HepG2 (cell line): ENCODE measurements at regions not wholly inside any gene's neighbourhood (a gene's known extent, or its start where the extent isn't known, plus 50 kb on each side); places are given as distances from the start of the nearest gene placed in this dataset.

Experiments
- ATAC-seq: fragments of 200-7000 bp; cut with Tn5 transposase; 3 replicates; pipeline ENCODE4 v1.9.1; 2020; ENCODE audit warnings: mild to moderate bottlenecking, moderate library complexity
- BruUV-seq: library from RNA; stranded (reverse); fragments of 400-500 nt; replicated peaks from 2 replicates; lab custom pipeline; 2021; lab: Mats Ljungman, UMichigan
- CTCF ChIA-PET: fragments of 300-600 bp; formaldehyde crosslinking; extraction: SDS; loops from one replicate; lab custom pipeline; 2021; ENCODE audit warnings: low total read pairs, inconsistent platforms, low intra/inter-chr PET ratio; lab: Yijun Ruan, JAX
- POLR2A ChIA-PET: fragments of 350-600 bp; sonication (Branson Sonifier 250); formaldehyde crosslinking; loops from one replicate; lab custom pipeline; 2020; ENCODE audit warnings: antibody characterized with exemption, inconsistent platforms; lab: Yijun Ruan, JAX
- DNase-seq: peaks from one replicate; pipeline ENCODE4 v3.0.0-alpha.2; 2015; ENCODE audit warnings: low spot score
- FAIRE-seq: peaks from 3 replicates; lab custom pipeline; 2011; peaks lifted over from hg19 to GRCh38; lab: Jason Lieb, UNC
- H2AFZ ChIP-seq: one replicate; pipeline ENCODE4 v1.6.1; 2011; ENCODE audit warnings: low read length, inconsistent platforms
- H3K27ac ChIP-seq: fragments of 300-600 bp; 3 replicates; pipeline ENCODE4 v1.8.0; 2011; ENCODE audit warnings: mixed run types, mild to moderate bottlenecking, mixed read lengths, low read length, inconsistent platforms; ENCODE audit not compliant: insufficient read depth; ENCODE audit errors: extremely low read length
- H3K27me3 ChIP-seq, 2 experiments: fragments of 200-600 bp in 1 of 2; 2 replicates in 1 of 2; 3 replicates in 1 of 2; pipeline versions ENCODE4 v1.6.0 to v1.8.0; 2011; ENCODE audit warnings: low read length in 2 of 2, mild to moderate bottlenecking in 2 of 2, moderate library complexity in 2 of 2, inconsistent platforms in 1 of 2; ENCODE audit not compliant: insufficient read depth in 2 of 2, control insufficient read depth in 1 of 2
- H3K36me3 ChIP-seq, 2 experiments: fragments of 200-600 bp in 1 of 2; replicated peaks in 1 of 2; 2 replicates in 1 of 2; 3 replicates in 1 of 2; pipeline versions ENCODE4 v1.5.1 to v1.8.0; 2011; ENCODE audit warnings: low read length in 2 of 2, inconsistent platforms in 1 of 2; ENCODE audit not compliant: insufficient read depth in 2 of 2, control insufficient read depth in 1 of 2
- H3K4me1 ChIP-seq: 2 replicates; pipeline ENCODE4 v1.5.1; 2012; ENCODE audit warnings: low read length, inconsistent platforms; ENCODE audit not compliant: insufficient read depth
- H3K4me2 ChIP-seq: 2 replicates; pipeline ENCODE4 v1.6.0; 2011; ENCODE audit warnings: low read depth, low read length, inconsistent platforms
- H3K4me3 ChIP-seq, 3 experiments: fragments of 200-600 bp in 1 of 3; sonication (generic), shearing (Covaris generic) in 1 of 3; replicated peaks in 1 of 3; 2 replicates each; pipeline ENCODE4 v1.5.1; 2011 to 2016; ENCODE audit warnings: low read length in 3 of 3, inconsistent platforms in 2 of 3, low read depth in 2 of 3, mild to moderate bottlenecking in 2 of 3, control low read depth in 1 of 3, mixed read lengths in 1 of 3; ENCODE audit not compliant: insufficient read depth in 1 of 3
- H3K79me2 ChIP-seq: one replicate; pipeline ENCODE4 v1.6.1; 2011; ENCODE audit warnings: low read length, inconsistent platforms; ENCODE audit not compliant: insufficient read depth
- H3K9ac ChIP-seq: 2 replicates; pipeline ENCODE4 v1.6.0; 2011; ENCODE audit warnings: mild to moderate bottlenecking, low read depth, low read length, inconsistent platforms; ENCODE audit not compliant: insufficient read depth
- H3K9me3 ChIP-seq: 2 replicates; pipeline ENCODE4 v1.5.1; 2012; ENCODE audit warnings: mild to moderate bottlenecking, low read length
- H4K20me1 ChIP-seq: 2 replicates; pipeline ENCODE4 v1.6.0; 2011; ENCODE audit warnings: inconsistent platforms, mild to moderate bottlenecking, low read length, moderate library complexity; ENCODE audit not compliant: insufficient read depth
- ARID2 ChIP-seq: sonication (generic); formaldehyde crosslinking; IDR thresholded peaks from 2 replicates; pipeline ENCODE4 v1.8.1; 2022; ENCODE audit warnings: mild to moderate bottlenecking, missing genetic modification reagents, borderline replicate concordance
- BRCA1 ChIP-seq: sonication (generic); formaldehyde crosslinking; IDR thresholded peaks from 2 replicates; pipeline ENCODE4 v1.4.0; 2020; ENCODE audit warnings: missing genetic modification reagents
- GTF2F1 ChIP-seq: fragments of 150-350 bp; IDR thresholded peaks from 2 replicates; pipeline ENCODE4 v1.6.1; 2014; ENCODE audit warnings: low read length
- GTF3A ChIP-seq: sonication (generic); formaldehyde crosslinking; conservative IDR thresholded peaks from 2 replicates; pipeline ENCODE4 v1.4.0; 2020; ENCODE audit warnings: mild to moderate bottlenecking, missing genetic modification reagents
- IKZF4 ChIP-seq: sonication (generic); formaldehyde crosslinking; IDR thresholded peaks from 2 replicates; pipeline ENCODE4 v1.5.1; 2020; ENCODE audit warnings: borderline replicate concordance, mild to moderate bottlenecking, low read depth, missing genetic modification reagents; ENCODE audit errors: not compliant biosample characterization
- IRF2 ChIP-seq: IDR thresholded peaks from 2 replicates; pipeline ENCODE4 v1.6.1; 2018; ENCODE audit warnings: missing genetic modification reagents, missing compliant biosample characterization
- MAFF ChIP-seq: IDR thresholded peaks from 2 replicates; pipeline ENCODE4 v1.6.1; 2011; ENCODE audit warnings: low read depth, low read length, improper control_type of control experiment
- MLX ChIP-seq: IDR thresholded peaks from 2 replicates; pipeline ENCODE4 v1.6.1; 2016
- PAF1 ChIP-seq: IDR thresholded peaks from 2 replicates; pipeline ENCODE4 v1.6.1; 2016; ENCODE audit warnings: missing genetic modification reagents, missing compliant biosample characterization
- ZNF430 ChIP-seq: sonication (generic); formaldehyde crosslinking; IDR thresholded peaks from 2 replicates; pipeline ENCODE4 v1.9.0; 2021; ENCODE audit warnings: mild to moderate bottlenecking, missing genetic modification reagents
- ZNF597 ChIP-seq: sonication (generic); formaldehyde crosslinking; IDR thresholded peaks from 2 replicates; pipeline ENCODE4 v1.5.0; 2020; ENCODE audit warnings: missing genetic modification reagents
- ZNF674 ChIP-seq: sonication (generic); formaldehyde crosslinking; IDR thresholded peaks from 2 replicates; pipeline ENCODE4 v1.5.0; 2020; ENCODE audit warnings: low read depth, mild to moderate bottlenecking, missing genetic modification reagents
- in situ Hi-C: cut with HindIII; loops from 2 replicates; pipeline ENCODE4 v1.10.0; 2017; ENCODE audit warnings: low pct_unique_long_range_greater_than_20kb; ENCODE audit not compliant: extremely low pct_ligation_motif_present
- intact Hi-C: fragments of 100-400 bp; cut with micrococcal nuclease; formaldehyde crosslinking; loops from one replicate; pipeline ENCODE4 v1.10.0; 2022; ENCODE audit not compliant: unreplicated experiment

- H4K20me1 ChIP-seq: no peaks in the 10 kb centered on the region
- no peak overlapping the region for H3K9ac ChIP-seq
- FAIRE-seq: no peak
- no TSS peak for BruUV-seq
- in situ Hi-C loops: loop anchor here (25.0 kb wide), 1 partner anchor 986 kb away; no protein-coding TSS in a partner anchor
- H3K4me1 ChIP-seq: no peaks in the 10 kb centered on the region
- TF ChIP-seq BRCA1 (CRISPR knock-in tag) (no peak), ZNF430 (CRISPR knock-in tag) (no peak), ARID2 (CRISPR knock-in tag) (no peak), IRF2 (CRISPR knock-in tag) (no peak), GTF3A (CRISPR knock-in tag) (no peak), MAFF (no peak), MLX (CRISPR knock-in tag) (no peak), IKZF4 (CRISPR knock-in tag) (no peak), ZNF674 (CRISPR knock-in tag) (no peak), GTF2F1 (no peak), PAF1 (CRISPR knock-in tag) (no peak)
- TF ChIP-seq, all 625 proteins: peak for 0
- DNase-seq: no peak
- intact Hi-C loops: no loop called here
- H3K27ac ChIP-seq: no peak overlapping the region
- no peak overlapping the region for H3K4me3 ChIP-seq
- H3K27me3 ChIP-seq: no peaks in the 10 kb centered on the region
- no peak overlapping the region for H3K4me2 ChIP-seq
- ChIA-PET POLR2A (no interaction called here), CTCF (no interaction called here)
- ATAC-seq: no peak
- no peaks in the 10 kb centered on the region for H3K79me2 ChIP-seq
- no peaks in the 10 kb centered on the region for H3K9me3 ChIP-seq
- no peaks in the 10 kb centered on the region for H3K36me3 ChIP-seq
- no peak overlapping the region for H2AFZ ChIP-seq
Measured at GRCh38 chr18:42576124-42576523, 539.4 kb downstream of the RIT2 start.

- CTCF ChIA-PET: no interaction called here
Measured at GRCh38 chr18:42578792-42579191, 536.7 kb downstream of the RIT2 start.

More at GRCh38 chr18:42578792-42579191, 536.7 kb downstream of the RIT2 start:
- ATAC-seq: no peak
- Histone ChIP-seq H3K4me2 (no peak overlapping the region), H3K9ac (no peak overlapping the region), H2AFZ (no peak overlapping the region), H3K4me3 (no peak overlapping the region), H3K27me3 (no peaks in the 10 kb centered on the region), H4K20me1 (no peaks in the 10 kb centered on the region), H3K79me2 (no peaks in the 10 kb centered on the region), H3K36me3 (no peaks in the 10 kb centered on the region), H3K4me1 (no peaks in the 10 kb centered on the region), H3K9me3 (no peaks in the 10 kb centered on the region), H3K27ac (no peak overlapping the region)
- POLR2A ChIA-PET: no interaction called here
- no TSS peak for BruUV-seq
- no peak for FAIRE-seq
- intact Hi-C loops: no loop called here
- in situ Hi-C loops: loop anchor here (25.0 kb wide), 1 partner anchor 984 kb away; no protein-coding TSS in a partner anchor
- TF ChIP-seq ZNF597: no peak
- no peak for DNase-seq
